ENCODE measurements at regions not wholly inside any gene's neighbourhood (a gene's known extent, or its start where the extent isn't known, plus 50 kb on each side); places are given as distances from the start of the nearest gene placed in this dataset.

DNA sequence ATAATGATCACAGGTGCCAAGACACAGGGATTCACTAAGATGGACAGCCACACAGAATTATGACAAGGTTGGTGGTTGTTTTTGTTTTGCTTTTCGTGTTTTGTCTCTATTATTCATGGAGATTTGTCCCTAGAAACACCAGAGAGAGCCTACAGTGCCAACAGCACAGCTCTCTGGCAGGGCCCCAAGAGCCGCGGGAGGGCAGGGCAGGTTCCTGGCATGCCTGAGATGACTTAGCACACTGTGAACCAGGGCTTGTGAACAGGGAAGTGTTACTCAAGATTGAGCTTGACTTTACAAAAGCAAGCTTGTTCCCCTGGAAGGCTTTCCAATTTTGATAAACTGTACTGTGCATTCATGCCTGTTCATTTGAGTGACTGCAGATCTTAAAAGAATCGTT, 437.4 kb upstream of the SALL3 start:
- in situ Hi-C loops (cut with MboI; ENCODE audit: low sequenced_read_pairs): no loop called here
- no peaks in the 10 kb centered on the region for H3K4me1 ChIP-seq
- no peak overlapping the region for H3K4me3 ChIP-seq
- H3K9me3 ChIP-seq: no peaks in the 10 kb centered on the region
- H3K27me3 ChIP-seq (ENCODE audit: low read depth): no peaks in the 10 kb centered on the region
- DNase-seq (ENCODE audit: low spot score in 2 of 2): no peak
- no peaks in the 10 kb centered on the region for H3K36me3 ChIP-seq (replicated peaks)

DNA sequence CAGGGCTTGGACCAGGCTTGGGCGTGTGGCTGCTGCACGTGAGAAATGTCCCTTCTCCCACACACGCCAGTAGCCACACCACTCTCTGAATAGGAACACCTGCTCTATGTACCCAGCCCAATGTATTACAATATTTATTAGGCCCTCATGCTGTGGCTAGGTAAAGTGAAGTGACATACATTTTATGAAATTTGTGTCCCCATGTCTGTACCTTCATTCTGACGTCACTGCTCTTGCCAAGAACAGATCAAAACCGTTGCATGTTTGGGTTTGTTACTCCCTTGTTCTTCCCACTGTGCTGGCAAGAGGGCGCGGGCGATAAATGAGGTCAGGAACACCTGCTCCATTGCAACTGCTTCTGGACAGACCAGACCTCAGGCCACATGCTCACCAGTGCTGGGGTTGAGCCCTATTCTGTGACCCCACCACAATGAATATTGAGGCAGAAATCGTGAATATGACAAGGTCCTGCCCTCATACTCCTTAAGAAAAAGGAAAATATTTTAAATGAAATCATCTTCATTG, 436.4 kb upstream of the SALL3 start:
- no peak for DNase-seq (ENCODE audit: low spot score in 2 of 2)
- Histone ChIP-seq H3K4me1 (no peaks in the 10 kb centered on the region), H3K36me3 (replicated peaks) (no peaks in the 10 kb centered on the region), H3K4me3 (no peak overlapping the region), H3K27me3 (ENCODE audit: low read depth) (no peaks in the 10 kb centered on the region), H3K9me3 (no peaks in the 10 kb centered on the region)
- in situ Hi-C loops (cut with MboI; ENCODE audit: low sequenced_read_pairs): no loop called here

DNA sequence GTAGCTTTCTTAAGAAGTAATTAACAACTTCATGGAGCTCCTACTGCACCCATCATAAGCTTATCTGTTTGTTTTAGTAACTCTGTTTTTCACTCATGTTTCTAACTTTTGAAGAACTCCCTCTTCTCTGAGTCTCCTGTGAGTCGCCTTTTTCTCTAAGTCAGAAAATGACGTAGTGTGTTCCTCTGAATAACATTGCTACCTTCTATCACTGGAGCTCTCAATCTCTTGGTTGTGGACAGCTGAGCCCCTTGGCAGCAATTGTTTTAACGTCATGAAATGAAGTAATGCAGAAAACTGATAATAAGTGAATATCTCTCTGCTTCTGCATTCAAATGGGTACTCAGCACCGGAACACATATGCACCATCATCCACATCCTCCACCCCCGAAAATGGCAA, 433.3 kb upstream of the SALL3 start:
- in situ Hi-C loops (cut with MboI; ENCODE audit: low sequenced_read_pairs): no loop called here
- no peak for DNase-seq (ENCODE audit: low spot score in 2 of 2)
- peaks cover 6% of the 10 kb centered on the region; the same call in 1 of the 2 replicates for H3K9me3 ChIP-seq
- H3K36me3 ChIP-seq (replicated peaks): no peaks in the 10 kb centered on the region
- no peaks in the 10 kb centered on the region for H3K4me1 ChIP-seq
- no peak overlapping the region for H3K4me3 ChIP-seq
- H3K27me3 ChIP-seq (ENCODE audit: low read depth): no peaks in the 10 kb centered on the region

DNA sequence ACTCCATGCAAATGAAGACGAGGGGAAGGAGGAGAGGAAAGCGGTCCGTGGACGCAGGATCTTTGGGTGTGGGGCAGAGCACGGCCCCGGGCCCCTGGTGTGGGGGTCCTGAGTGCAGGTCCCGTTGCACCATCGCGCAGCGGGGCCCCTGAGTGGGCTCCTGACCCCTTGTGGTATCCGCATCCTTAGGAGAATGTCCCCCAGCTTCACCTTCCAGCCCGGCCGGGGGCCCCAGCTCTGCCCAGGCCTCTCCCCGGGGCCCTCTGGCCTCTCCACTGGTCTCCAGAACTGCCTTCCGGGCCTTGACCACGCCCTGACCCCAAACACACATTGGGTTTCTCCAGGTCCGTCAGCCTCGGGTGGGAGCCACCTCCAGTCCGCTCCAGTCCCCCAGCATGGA, 431.8 kb upstream of the SALL3 start:
- Histone ChIP-seq H3K4me1 (no peaks in the 10 kb centered on the region), H3K27me3 (ENCODE audit: low read depth) (no peaks in the 10 kb centered on the region), H3K4me3 (no peak overlapping the region), H3K36me3 (replicated peaks) (no peaks in the 10 kb centered on the region), H3K9me3 (peaks cover 6% of the 10 kb centered on the region; the same call in 1 of the 2 replicates)
- DNase-seq (ENCODE audit: low spot score in 2 of 2): no peak
- in situ Hi-C loops (cut with MboI; ENCODE audit: low sequenced_read_pairs): no loop called here

DNA sequence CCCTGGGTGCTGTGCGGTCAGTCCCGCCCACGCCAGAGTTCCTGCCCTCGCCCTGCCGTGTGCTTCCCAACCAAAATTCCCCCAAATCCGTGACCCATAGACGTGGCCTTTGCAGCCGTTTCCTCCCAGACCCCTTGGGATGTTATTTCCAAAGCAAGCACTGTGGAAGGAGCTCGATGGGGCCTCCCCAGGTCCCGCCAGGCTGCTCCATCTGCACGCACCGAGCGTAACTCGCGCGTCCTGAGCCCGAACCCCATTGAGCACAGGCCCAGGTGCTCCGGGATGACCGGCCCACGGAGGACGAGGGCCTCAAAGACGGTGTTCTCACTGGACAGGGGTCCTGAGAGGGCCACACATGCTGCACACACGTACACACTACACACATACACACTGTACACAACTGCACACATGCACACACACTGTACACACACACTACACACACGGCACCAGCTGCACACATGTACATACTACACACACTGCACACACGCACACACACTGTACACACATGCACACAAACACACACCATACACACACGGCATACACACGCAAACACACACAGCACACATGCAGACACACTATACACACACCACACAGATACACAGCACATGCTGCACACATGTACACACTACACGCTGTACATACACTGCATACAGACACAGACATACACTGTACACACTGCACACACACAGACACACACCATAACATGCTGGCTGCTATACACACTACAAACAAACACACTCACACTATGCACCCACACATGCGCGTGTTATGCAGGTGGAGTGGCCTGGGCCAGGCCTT, 431.2 kb upstream of the SALL3 start:
- no peak for DNase-seq (ENCODE audit: low spot score in 2 of 2)
- Histone ChIP-seq H3K9me3 (peaks cover 6% of the 10 kb centered on the region; the same call in 1 of the 2 replicates), H3K27me3 (ENCODE audit: low read depth) (no peaks in the 10 kb centered on the region), H3K4me3 (no peak overlapping the region), H3K4me1 (no peaks in the 10 kb centered on the region), H3K36me3 (replicated peaks) (no peaks in the 10 kb centered on the region)
- in situ Hi-C loops (cut with MboI; ENCODE audit: low sequenced_read_pairs): no loop called here

DNA sequence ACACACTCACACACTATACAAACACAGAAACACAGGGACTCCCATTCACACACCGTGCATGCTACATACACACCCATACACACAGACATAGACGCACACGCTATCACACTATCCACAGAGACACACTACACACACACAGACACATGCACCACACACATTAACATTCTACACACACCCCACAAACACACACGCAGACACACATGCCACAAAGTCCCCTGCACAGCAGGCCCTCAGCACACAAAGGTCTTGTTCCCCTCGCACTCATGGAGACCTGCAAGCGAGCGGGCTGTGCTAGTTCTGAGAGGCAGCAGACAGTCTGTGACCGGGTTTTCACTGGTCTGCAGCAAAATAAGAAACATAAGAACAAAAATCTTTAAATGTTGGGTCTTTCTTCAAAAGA, 429.6 kb upstream of the SALL3 start:
- H3K36me3 ChIP-seq (replicated peaks): no peaks in the 10 kb centered on the region
- no peaks in the 10 kb centered on the region for H3K4me1 ChIP-seq
- no peak for DNase-seq (ENCODE audit: low spot score in 2 of 2)
- H3K9me3 ChIP-seq: peaks cover 6% of the 10 kb centered on the region; the same call in 1 of the 2 replicates
- no peaks in the 10 kb centered on the region for H3K27me3 ChIP-seq (ENCODE audit: low read depth)
- in situ Hi-C loops (cut with MboI; ENCODE audit: low sequenced_read_pairs): no loop called here
- no peak overlapping the region for H3K4me3 ChIP-seq

DNA sequence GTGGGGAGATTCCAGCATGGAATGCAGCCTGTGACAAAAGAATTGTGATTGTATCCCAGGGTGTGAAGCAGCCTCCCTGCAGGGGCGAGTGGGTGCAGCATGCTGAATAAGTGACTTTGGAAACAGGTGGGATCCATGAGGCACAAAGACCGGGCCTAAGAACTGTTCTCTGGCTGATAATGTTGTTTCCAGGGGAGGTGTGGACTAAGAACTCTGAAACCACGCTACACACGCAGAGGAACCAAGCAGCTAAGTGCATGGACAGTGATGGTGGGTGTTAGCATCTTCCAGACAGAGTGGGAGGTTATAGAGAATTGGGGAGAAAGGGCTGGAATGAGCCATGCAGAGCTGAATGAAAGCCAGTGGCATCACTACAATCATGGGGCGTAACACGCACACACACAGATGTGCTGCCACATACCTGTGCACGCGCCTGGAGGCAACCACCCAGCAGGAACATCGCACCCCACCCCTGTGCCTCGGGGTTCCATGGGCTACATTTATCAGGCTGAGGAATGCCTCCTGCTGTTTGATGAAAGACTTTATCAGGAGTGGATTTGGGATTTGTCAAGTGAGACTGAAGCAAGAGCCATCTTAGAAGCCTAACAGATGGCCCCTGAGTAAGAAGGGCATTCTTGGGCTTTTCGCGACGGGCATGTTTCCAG, 424.5 kb upstream of the SALL3 start:
- no peak for DNase-seq (ENCODE audit: low spot score in 2 of 2)
- Histone ChIP-seq H3K36me3 (replicated peaks) (no peaks in the 10 kb centered on the region), H3K27me3 (ENCODE audit: low read depth) (no peaks in the 10 kb centered on the region), H3K4me3 (no peak overlapping the region), H3K9me3 (no peaks in the 10 kb centered on the region), H3K4me1 (no peaks in the 10 kb centered on the region)
- in situ Hi-C loops (cut with MboI; ENCODE audit: low sequenced_read_pairs): no loop called here

DNA sequence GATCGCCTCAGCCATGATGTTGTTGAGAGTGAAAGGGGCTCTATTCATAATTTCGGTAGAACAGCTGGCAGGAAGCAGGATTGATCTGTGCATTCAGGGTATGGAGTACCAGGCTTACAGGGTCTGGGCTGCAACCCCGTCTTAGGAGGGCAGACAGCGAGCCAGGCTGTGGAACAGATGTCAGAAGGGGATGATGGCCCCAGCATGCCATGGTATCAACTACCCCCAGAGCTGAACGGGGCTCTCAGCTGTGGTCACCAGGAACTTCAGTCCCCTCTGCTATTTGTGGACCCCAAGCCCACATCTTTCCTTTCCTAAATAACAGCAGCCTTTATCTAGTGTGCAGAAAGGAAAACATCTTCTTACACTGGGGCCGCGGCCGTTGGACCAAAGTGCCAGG, 422.2 kb upstream of the SALL3 start:
- no peak for DNase-seq (ENCODE audit: low spot score in 2 of 2)
- in situ Hi-C loops (cut with MboI; ENCODE audit: low sequenced_read_pairs): no loop called here
- Histone ChIP-seq H3K36me3 (replicated peaks) (no peaks in the 10 kb centered on the region), H3K4me3 (no peak overlapping the region), H3K27me3 (ENCODE audit: low read depth) (no peaks in the 10 kb centered on the region), H3K9me3 (no peaks in the 10 kb centered on the region), H3K4me1 (no peaks in the 10 kb centered on the region)

DNA sequence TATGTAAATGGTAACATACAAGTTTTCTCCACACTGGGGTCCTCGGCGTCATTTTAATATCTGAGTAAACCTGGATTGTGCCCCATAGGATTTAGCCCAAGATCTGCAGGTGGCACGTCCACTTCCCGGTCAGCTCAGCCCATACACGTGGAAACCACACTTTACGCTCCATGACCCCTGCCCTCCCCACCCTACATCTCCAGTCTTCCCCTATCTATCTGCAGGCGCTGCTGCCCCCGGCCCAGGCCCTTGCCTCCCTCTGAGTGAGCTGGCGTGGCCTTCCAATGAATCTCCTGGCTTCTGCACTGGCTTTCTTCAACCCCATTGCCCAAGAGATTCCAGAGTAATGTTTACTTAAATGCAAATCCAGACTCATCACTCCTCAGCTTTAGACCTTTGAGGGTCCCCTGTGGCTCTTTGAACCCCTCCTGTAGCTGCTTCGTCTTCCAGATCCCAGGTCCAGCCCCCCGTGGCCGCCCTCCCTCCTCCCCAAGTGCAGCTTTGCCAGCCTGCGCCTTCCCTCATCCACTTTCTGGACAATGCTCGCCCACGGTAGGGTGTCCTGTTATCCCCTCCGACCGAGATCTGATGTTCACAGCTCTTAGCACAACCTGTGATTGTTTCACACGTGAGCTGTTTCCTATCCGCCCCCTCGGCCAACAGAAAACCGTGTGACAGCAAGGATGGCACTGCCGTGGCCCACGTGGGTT, 421.4 kb upstream of the SALL3 start:
- Histone ChIP-seq H3K9me3 (no peaks in the 10 kb centered on the region), H3K36me3 (replicated peaks) (no peaks in the 10 kb centered on the region), H3K27me3 (ENCODE audit: low read depth) (no peaks in the 10 kb centered on the region), H3K4me3 (no peak overlapping the region), H3K4me1 (no peaks in the 10 kb centered on the region)
- no peak for DNase-seq (ENCODE audit: low spot score in 2 of 2)
- in situ Hi-C loops (cut with MboI; ENCODE audit: low sequenced_read_pairs): no loop called here

DNA sequence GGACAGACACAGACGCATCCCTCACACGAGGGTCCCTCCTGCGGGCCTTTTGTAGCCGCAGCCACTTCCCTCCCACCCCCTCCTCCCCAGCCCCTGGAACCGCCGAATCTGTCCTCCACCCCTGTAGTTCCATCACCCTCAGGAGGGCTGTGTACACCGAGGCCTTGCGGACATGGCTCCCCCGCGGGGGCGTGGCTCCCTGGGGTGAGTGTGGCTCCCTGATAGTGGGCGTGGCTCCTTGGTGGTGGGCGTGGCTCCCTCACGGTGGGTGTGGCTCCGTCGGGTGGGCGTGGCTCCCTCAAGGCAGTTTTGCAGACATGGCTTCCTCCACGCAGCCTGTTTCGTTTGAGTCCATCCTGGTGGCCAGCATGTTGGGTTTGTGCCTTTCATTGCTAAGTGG, 420.7 kb upstream of the SALL3 start:
- in situ Hi-C loops (cut with MboI; ENCODE audit: low sequenced_read_pairs): no loop called here
- Histone ChIP-seq H3K36me3 (replicated peaks) (no peaks in the 10 kb centered on the region), H3K9me3 (no peaks in the 10 kb centered on the region), H3K4me3 (no peak overlapping the region), H3K27me3 (ENCODE audit: low read depth) (no peaks in the 10 kb centered on the region), H3K4me1 (no peaks in the 10 kb centered on the region)
- DNase-seq (ENCODE audit: low spot score in 2 of 2): no peak

DNA sequence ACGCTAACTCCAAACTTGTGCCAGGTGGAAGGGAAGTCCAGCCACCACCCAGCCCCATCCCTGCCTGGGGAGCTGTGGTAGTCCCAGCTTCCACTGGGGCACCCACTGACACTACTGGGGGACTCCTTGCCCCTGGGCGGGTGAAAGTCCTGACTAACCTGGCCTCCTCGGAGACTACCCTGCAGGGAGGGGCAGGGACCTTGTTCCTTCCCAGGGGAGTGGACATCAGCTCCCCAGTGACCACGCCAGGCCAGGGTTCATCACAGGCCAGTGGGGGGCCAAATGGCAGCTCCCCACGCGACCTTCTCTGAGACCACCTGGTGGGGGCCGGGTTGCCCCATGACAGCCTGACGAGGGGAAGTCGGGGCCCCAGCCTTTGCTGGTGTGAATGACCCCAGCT, 420.0 kb upstream of the SALL3 start:
- H3K4me1 ChIP-seq: no peaks in the 10 kb centered on the region
- no peaks in the 10 kb centered on the region for H3K9me3 ChIP-seq
- DNase-seq (ENCODE audit: low spot score in 2 of 2): no peak
- in situ Hi-C loops (cut with MboI; ENCODE audit: low sequenced_read_pairs): no loop called here
- no peak overlapping the region for H3K4me3 ChIP-seq
- H3K27me3 ChIP-seq (ENCODE audit: low read depth): no peaks in the 10 kb centered on the region
- no peaks in the 10 kb centered on the region for H3K36me3 ChIP-seq (replicated peaks)

DNA sequence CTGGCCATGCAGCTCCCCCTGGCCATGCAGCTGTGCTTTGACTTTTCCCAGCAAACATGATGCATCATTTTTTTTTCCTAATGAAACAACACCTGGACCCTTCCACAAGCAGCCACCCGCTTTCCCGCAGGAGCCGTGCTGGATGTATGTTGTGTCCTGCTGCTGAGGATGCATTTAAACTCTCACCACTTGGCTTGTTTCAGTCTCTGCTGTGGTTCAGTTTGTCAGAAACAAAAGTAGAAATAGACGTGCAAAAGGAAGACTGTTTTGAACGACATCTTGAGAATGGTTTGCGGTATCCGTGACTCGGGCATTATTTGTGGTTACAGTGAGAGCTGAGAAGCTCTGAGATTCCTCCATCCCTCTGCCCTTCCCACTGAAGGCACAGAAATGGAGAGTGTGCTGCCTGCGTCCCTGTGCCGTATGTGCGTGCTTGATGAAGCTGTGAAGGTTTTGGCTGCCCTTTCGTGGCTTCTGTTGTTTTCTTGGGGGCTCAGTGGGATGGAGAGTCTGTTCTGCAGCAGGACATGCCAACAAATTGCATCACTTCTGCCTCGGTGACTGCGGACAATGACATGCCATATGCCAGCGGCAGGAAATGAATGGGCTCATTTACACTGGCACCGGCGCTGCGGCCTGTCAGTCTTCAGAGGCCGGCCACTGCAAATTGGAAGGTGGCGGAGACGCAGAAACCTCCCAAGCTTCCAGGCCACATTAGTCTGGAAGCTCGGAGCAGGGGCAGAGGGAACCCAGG, 417.7 kb upstream of the SALL3 start:
- Histone ChIP-seq H3K9me3 (no peaks in the 10 kb centered on the region), H3K4me1 (no peaks in the 10 kb centered on the region), H3K36me3 (replicated peaks) (no peaks in the 10 kb centered on the region), H3K4me3 (no peak overlapping the region), H3K27me3 (ENCODE audit: low read depth) (no peaks in the 10 kb centered on the region)
- no peak for DNase-seq (ENCODE audit: low spot score in 2 of 2)
- in situ Hi-C loops (cut with MboI; ENCODE audit: low sequenced_read_pairs): no loop called here

DNA sequence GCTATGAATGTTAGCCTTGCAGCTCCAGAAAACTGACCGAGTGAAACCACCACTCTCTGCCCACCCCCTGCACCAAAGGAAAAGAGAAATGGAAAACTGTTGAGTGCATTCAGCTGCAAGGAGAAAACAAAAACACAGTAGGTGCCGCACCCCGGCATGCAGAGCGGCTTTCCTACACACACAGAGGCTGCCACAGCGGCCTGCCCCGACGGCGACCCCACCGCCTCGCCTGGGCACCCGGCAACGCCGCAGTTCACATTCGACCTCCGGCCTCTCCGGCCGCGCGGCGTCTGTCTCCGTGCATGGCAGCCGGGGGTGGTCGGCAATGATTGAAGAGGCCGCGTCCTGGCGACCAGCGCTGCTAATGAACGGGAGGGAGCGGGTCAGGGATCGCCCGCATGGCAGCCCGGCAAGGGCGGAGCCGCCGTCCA, 417.1 kb upstream of the SALL3 start:
- no peaks in the 10 kb centered on the region for H3K36me3 ChIP-seq (replicated peaks)
- no peak for DNase-seq (ENCODE audit: low spot score in 2 of 2)
- in situ Hi-C loops (cut with MboI; ENCODE audit: low sequenced_read_pairs): no loop called here
- no peaks in the 10 kb centered on the region for H3K27me3 ChIP-seq (ENCODE audit: low read depth)
- no peak overlapping the region for H3K4me3 ChIP-seq
- no peaks in the 10 kb centered on the region for H3K4me1 ChIP-seq
- no peaks in the 10 kb centered on the region for H3K9me3 ChIP-seq
